Prostate gland (tissue), 2 donors: ENCODE measurements at regions not wholly inside any gene's neighbourhood (a gene's known extent, or its start where the extent isn't known, plus 50 kb on each side); places are given as distances from the start of the nearest gene placed in this dataset.

Experiments used
- DNase-seq: peaks from one replicate; pipeline ENCODE4 v3.0.0-alpha.2; 2019; ENCODE audit warnings: low spot score
- H3K27ac ChIP-seq, 2 donors: fragments of 200-600 bp; sonication (generic); 2 replicates each; pipeline ENCODE4 v1.5.1; 2017 to 2019
- H3K27me3 ChIP-seq: fragments of 200-600 bp; sonication (generic); replicated peaks from 2 replicates; pipeline ENCODE4 v1.5.1; 2019; ENCODE audit not compliant: insufficient read depth
- H3K36me3 ChIP-seq, 2 donors: fragments of 200-600 bp; sonication (generic); 1 replicate in 1 of 2; 2 replicates in 1 of 2; pipeline versions ENCODE4 v1.5.1 to v1.8.1; 2017 to 2019
- H3K4me1 ChIP-seq: fragments of 200-600 bp; sonication (generic); replicated peaks from 2 replicates; pipeline ENCODE4 v1.5.1; 2019
- H3K4me3 ChIP-seq, 2 donors: fragments of 200-600 bp; sonication (generic); 2 replicates each; pipeline ENCODE4 v1.5.1; 2017 to 2019
- H3K9me3 ChIP-seq: fragments of 200-600 bp; sonication (generic); 2 replicates; pipeline ENCODE4 v1.5.1; 2017
- CTCF ChIP-seq, 4 experiments: fragments of 200-600 bp in 2 of 4; fragments of 450-650 bp in 2 of 4; sonication (generic) in 2 of 4; IDR thresholded peaks; 1 replicate in 3 of 4; 2 replicates in 1 of 4; pipeline ENCODE4 v1.5.1; 2016 to 2019; ENCODE audit warnings: antibody characterized with exemption in 4 of 4, mild to moderate bottlenecking in 2 of 4, moderate library complexity in 2 of 4
- POLR2A ChIP-seq: fragments of 450-650 bp; IDR thresholded peaks from one replicate; pipeline ENCODE4 v1.6.1; 2016; ENCODE audit warnings: antibody characterized with exemption, mild to moderate bottlenecking
- POLR2AphosphoS5 ChIP-seq: sonication (generic); formaldehyde crosslinking; IDR thresholded peaks from one replicate; pipeline ENCODE4 v1.6.1; 2017; ENCODE audit warnings: antibody characterized with exemption
- WGBS: methylation state at CpG from one replicate; pipeline ENCODE4 v1.1.5; 2018; 5-methylcytosine and 5-hydroxymethylcytosine counted together
- intact Hi-C: fragments of 100-400 bp; cut with DNase I; formaldehyde crosslinking; loops from one replicate; pipeline ENCODE4 v1.14.2; 2022

- no peaks in the 10 kb centered on the region for H3K36me3 ChIP-seq
- no peak for DNase-seq
- H3K4me1 ChIP-seq = no peaks in the 10 kb centered on the region
- 93% methylated on average over 9 of the region's 15 CpGs for WGBS
- H3K4me3 ChIP-seq = no peak overlapping the region
- H3K9me3 ChIP-seq = no peaks in the 10 kb centered on the region
- TF ChIP-seq POLR2AphosphoS5 (no peak), CTCF (IDR thresholded peaks at IDR 0.05) (no peak), POLR2A (no peak)
- intact Hi-C loops = no loop called here
- H3K27me3 ChIP-seq = no peaks in the 10 kb centered on the region
- H3K27ac ChIP-seq = no peak overlapping the region
Observed at GRCh38 chr17:16879686-16880085, 92.2 kb downstream of the TNFRSF13B start.

GRCh38 chr17:16878606-16879005 is 93.3 kb downstream of the TNFRSF13B start:
- no peak for DNase-seq
- H3K4me1 ChIP-seq = no peaks in the 10 kb centered on the region
- H3K4me3 ChIP-seq = no peak overlapping the region
- no peaks in the 10 kb centered on the region for H3K9me3 ChIP-seq
- intact Hi-C loops = no loop called here
- H3K27me3 ChIP-seq = no peaks in the 10 kb centered on the region
- 84% methylated on average over 10 of the region's 10 CpGs for WGBS
- no peak overlapping the region for H3K27ac ChIP-seq
- TF ChIP-seq POLR2A = no peak
- no peak for TF ChIP-seq CTCF (IDR thresholded peaks at IDR 0.05)
- TF ChIP-seq POLR2AphosphoS5 = no peak
- no peaks in the 10 kb centered on the region for H3K36me3 ChIP-seq

- Histone ChIP-seq H3K27me3 (no peaks in the 10 kb centered on the region), H3K27ac (no peak overlapping the region), H3K36me3 (no peaks in the 10 kb centered on the region), H3K4me1 (no peaks in the 10 kb centered on the region), H3K4me3 (no peak overlapping the region), H3K9me3 (no peaks in the 10 kb centered on the region)
- 86% methylated on average over 4 of the region's 4 CpGs for WGBS
- intact Hi-C loops = no loop called here
- no peak for DNase-seq
- TF ChIP-seq POLR2A (no peak), CTCF (IDR thresholded peaks at IDR 0.05) (no peak), POLR2AphosphoS5 (no peak)
Observed at GRCh38 chr17:16878084-16878483, 93.8 kb downstream of the TNFRSF13B start.

GRCh38 chr17:16877099-16877498 is 94.8 kb downstream of the TNFRSF13B start:
- intact Hi-C loops = no loop called here

More at GRCh38 chr17:16877099-16877498, 94.8 kb downstream of the TNFRSF13B start:
- Histone ChIP-seq H3K27me3 (no peaks in the 10 kb centered on the region), H3K9me3 (no peaks in the 10 kb centered on the region), H3K27ac (no peak overlapping the region), H3K4me1 (no peaks in the 10 kb centered on the region), H3K36me3 (no peaks in the 10 kb centered on the region), H3K4me3 (no peak overlapping the region)
- 83% methylated on average over 1 of the region's 1 CpG for WGBS
- DNase-seq = no peak
- TF ChIP-seq POLR2AphosphoS5 = no peak
- no peak for TF ChIP-seq CTCF (IDR thresholded peaks at IDR 0.05)
- TF ChIP-seq POLR2A = no peak
